ENCODE measurements at regions not wholly inside any gene's neighbourhood (a gene's known extent, or its start where the extent isn't known, plus 50 kb on each side); places are given as distances from the start of the nearest gene placed in this dataset.

DNA sequence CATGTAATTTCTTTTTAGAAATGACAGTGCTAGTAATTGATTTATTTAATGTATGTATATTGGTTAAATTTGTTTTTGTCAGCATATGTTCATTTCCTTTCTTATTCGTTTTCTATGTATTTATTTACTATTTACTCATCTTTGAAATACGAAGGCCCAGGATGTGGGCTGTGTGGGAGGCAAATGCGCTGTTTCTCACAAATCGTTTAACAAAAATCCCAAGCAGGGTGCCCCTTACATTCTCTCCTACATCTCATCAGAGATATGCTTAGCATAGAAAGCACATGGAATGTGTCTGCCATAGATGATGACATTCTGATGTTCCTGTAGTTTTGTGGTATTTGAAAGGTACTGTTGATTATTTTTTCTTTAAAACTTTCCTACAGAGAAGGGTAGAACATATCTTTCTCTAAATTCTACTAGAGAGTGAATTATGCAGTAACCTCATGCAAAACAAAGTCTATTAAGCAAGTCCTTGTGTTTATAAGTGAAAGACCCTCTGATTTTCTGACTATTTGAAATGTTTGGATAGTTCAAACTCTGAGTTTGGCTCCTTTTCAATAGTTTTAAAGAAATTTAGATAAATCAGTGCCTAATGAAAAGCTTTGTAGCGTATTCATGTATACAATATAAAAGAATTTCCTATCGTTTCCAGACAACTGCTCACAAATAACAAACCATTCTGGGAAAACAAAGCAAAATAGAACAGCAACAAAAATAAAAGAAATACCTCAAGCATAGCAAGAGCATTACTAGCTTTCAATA, 111.1 kb upstream of the VGLL3 start:
- 72% methylated on average over 6 of the region's 6 CpGs; no CpG with 5 or more reads in 1 of the 2 experiments for WGBS, 2 experiments (ENCODE audit: extremely low coverage in 1 of 2, insufficient coverage in 1 of 2, insufficient read length in 1 of 2, insufficient replicate concordance in 2 of 2, low coverage in 1 of 2, low lambda C conversion rate in 2 of 2, missing lambda C conversion rate in 1 of 2)
- H4K5ac ChIP-seq (ENCODE audit: insufficient read length, low read depth, low read length), result no peak overlapping the region
- no peak overlapping the region for H2BK120ac ChIP-seq (replicated peaks; ENCODE audit: low read depth, low read length)
- no peak overlapping the region for H3K27ac ChIP-seq (ENCODE audit: low read depth, low read length)
- H3K79me1 ChIP-seq (ENCODE audit: low read depth, low read length), result no peaks in the 10 kb centered on the region
- H3K27me3 ChIP-seq (replicated peaks in 1 of 4; ENCODE audit: control insufficient read depth in 3 of 4, extremely low read depth in 1 of 4, insufficient read depth in 3 of 4, low read length in 3 of 4), result no peaks in the 10 kb centered on the region
- no peak overlapping the region for H3K18ac ChIP-seq (ENCODE audit: extremely low read depth, low read length)
- no peak for DNase-seq (ENCODE audit: low read depth in 1 of 2, low spot score in 2 of 2)
- no peak overlapping the region for H4K91ac ChIP-seq (replicated peaks; ENCODE audit: insufficient read length, low read length)
- H2BK12ac ChIP-seq (ENCODE audit: low read depth, low read length), result no peak overlapping the region
- H2BK20ac ChIP-seq (ENCODE audit: low read length), result no peak overlapping the region
- H3K4me1 ChIP-seq (replicated peaks in 1 of 4; ENCODE audit: control insufficient read depth in 3 of 4, insufficient read depth in 4 of 4, low read length in 3 of 4), result peaks cover 0 to 5% (median 0%) of the 10 kb centered on the region in 4 experiments; a peak in 1 of 7 replicates
- H3K9ac ChIP-seq (replicated peaks in 1 of 4; ENCODE audit: extremely low read depth in 1 of 4, low read depth in 3 of 4, low read length in 3 of 4), result no peak overlapping the region
- H3K4me2 ChIP-seq (ENCODE audit: insufficient read depth in 1 of 2, low read depth in 2 of 2, low read length in 2 of 2), result no peak overlapping the region
- peak; percentile 66 for FAIRE-seq
- H3K9me3 ChIP-seq (ENCODE audit: insufficient read depth in 2 of 2, low read depth in 1 of 2, low read length in 1 of 2), result peaks cover 12 to 16% of the 10 kb centered on the region in 2 experiments
- H4K8ac ChIP-seq (ENCODE audit: extremely low read depth, insufficient read depth, low read length), result no peak overlapping the region
- peaks cover 0 to 2% (median 0%) of the 10 kb centered on the region in 4 experiments; a peak in 1 of 8 replicates for H3K36me3 ChIP-seq (ENCODE audit: control insufficient read depth in 2 of 4, insufficient read depth in 4 of 4, low read length in 3 of 4)
- no peaks in the 10 kb centered on the region for H3K23me2 ChIP-seq (ENCODE audit: low read depth, low read length)
- no peaks in the 10 kb centered on the region for H3K79me2 ChIP-seq (ENCODE audit: control insufficient read depth in 1 of 2, insufficient read depth in 2 of 2, low read length in 2 of 2)
- H3K56ac ChIP-seq (replicated peaks; ENCODE audit: insufficient read length, low read depth, low read length), result no peak overlapping the region
- H2BK5ac ChIP-seq (ENCODE audit: low read depth, low read length), result no peak overlapping the region
- CTCF ChIA-PET (ENCODE audit: partially characterized antibody), result no interaction called here
- H3K23ac ChIP-seq (ENCODE audit: insufficient read length), result no peak overlapping the region
- H2BK15ac ChIP-seq (ENCODE audit: low read length), result no peak overlapping the region
- POLR2A ChIA-PET (ENCODE audit: partially characterized antibody), result no interaction called here
- 0 out of 2 replicates have a peak overlapping the region, but pooled peaks have one; percentile 41 for H2AFZ ChIP-seq (ENCODE audit: low read length)
- H3K14ac ChIP-seq (ENCODE audit: insufficient read length), result no peak overlapping the region
- H2AK5ac ChIP-seq (ENCODE audit: low read depth, low read length), result no peak overlapping the region
- H3K4ac ChIP-seq (replicated peaks; ENCODE audit: insufficient read length, low read depth, low read length), result no peak overlapping the region
- TF ChIP-seq, protein P1, sequence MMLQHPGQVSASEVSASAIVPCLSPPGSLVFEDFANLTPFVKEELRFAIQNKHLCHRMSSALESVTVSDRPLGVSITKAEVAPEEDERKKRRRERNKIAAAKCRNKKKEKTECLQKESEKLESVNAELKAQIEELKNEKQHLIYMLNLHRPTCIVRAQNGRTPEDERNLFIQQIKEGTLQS (IDR thresholded peaks at IDR 0.05; ENCODE audit: insufficient read depth, low read depth, low read length), result no peak
- TF ChIP-seq ZNF274 (IDR thresholded peaks at IDR 0.05; ENCODE audit: borderline replicate concordance, extremely low read depth, low read length) (no peak), PHF8 (conservative IDR thresholded peaks at IDR 0.05; ENCODE audit: low read depth, low read length) (no peak), SUZ12 (IDR thresholded peaks at IDR 0.05; ENCODE audit: low read length) (no peak), TBP (IDR thresholded peaks at IDR 0.05; ENCODE audit: low read depth, low read length) (no peak), MAFK (IDR thresholded peaks at IDR 0.05; ENCODE audit: low read depth, low read length) (no peak), RBBP5 (IDR thresholded peaks at IDR 0.05; ENCODE audit: borderline replicate concordance, low read depth, low read length) (no peak), RAD21 (IDR thresholded peaks at IDR 0.05 in 1 of 2, conservative IDR thresholded peaks at IDR 0.05 in 1 of 2; ENCODE audit: low read depth in 2 of 2, low read length in 2 of 2) (no peak), POLR2AphosphoS5 (IDR thresholded peaks at IDR 0.05; ENCODE audit: low read depth, low read length) (no peak), CBX5 (IDR thresholded peaks at IDR 0.05; ENCODE audit: low read depth, low read length) (no peak), KDM4A (IDR thresholded peaks at IDR 0.05; ENCODE audit: low read depth, low read length, severe bottlenecking) (no peak), HDAC2 (IDR thresholded peaks at IDR 0.05; ENCODE audit: borderline replicate concordance in 1 of 2, low read depth in 2 of 2, low read length in 2 of 2) (no peak)
- no peak overlapping the region for H3K4me3 ChIP-seq (ENCODE audit: extremely low read depth in 1 of 4, insufficient read depth in 2 of 4, low read depth in 3 of 4, low read length in 4 of 4)
- no peaks in the 10 kb centered on the region for H4K20me1 ChIP-seq (replicated peaks in 1 of 2; ENCODE audit: control insufficient read depth in 1 of 2, insufficient read depth in 2 of 2, low read length in 2 of 2)

Measured in H1 (cell line).